ENCODE measurements at regions not wholly inside any gene's neighbourhood (a gene's known extent, or its start where the extent isn't known, plus 50 kb on each side); places are given as distances from the start of the nearest gene placed in this dataset.

DNA sequence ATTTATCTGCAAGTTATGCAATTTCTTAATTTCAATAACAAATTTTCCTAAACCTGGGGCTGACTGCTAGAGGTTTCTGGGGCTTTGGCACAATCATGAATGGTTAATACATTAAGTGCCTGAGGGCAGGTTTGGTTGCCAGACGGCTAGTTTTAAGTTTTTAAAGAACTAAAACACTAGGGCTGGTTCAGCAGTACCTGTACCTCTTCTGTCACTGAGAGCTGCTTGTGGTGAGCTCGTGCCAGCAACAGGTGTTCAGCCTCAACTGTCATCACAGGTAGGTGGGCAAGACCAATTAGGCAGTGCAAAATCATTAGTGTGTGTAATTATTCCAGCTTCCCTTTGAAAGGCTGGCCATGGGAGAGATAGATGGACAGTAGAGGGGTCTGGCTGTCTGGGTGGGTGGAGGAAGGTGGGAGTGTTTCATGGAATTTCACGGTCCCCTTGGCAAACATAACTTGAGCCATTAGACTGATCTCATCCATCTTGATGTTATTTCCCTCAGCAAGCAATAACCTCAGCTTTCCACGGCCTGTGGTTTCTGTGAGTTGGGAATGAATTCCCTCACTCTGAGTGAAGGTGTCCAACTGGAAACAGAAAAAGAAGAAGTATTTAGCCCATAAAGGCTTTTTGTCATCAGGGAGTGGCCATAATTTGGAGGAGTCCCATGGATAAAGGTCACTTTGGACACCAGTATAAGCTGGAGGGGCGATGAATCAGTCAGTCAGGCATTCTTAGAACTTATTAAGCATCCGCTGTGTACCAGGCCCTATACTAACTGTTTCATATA, 114.8 kb downstream of the SNX19 start:
- no peak for TF ChIP-seq POLR2AphosphoS5 (IDR thresholded peaks at IDR 0.05; ENCODE audit: borderline replicate concordance, low read depth, low read length)
- TF ChIP-seq EZH2 (IDR thresholded peaks at IDR 0.05) = no peak
